Astrocyte of the cerebellum (primary cell): ENCODE measurements at regions not wholly inside any gene's neighbourhood (a gene's known extent, or its start where the extent isn't known, plus 50 kb on each side); places are given as distances from the start of the nearest gene placed in this dataset.
"Not testable (repeated sequence)": the region's sequence is repeated elsewhere in the genome, so short reads cannot be mapped to it uniquely, and the experiment has no call there.

ENCODE experiments used
- DNase-seq: peaks from one replicate; pipeline ENCODE4 v3.0.0-alpha.2; 2011; ENCODE audit warnings: low read depth
- H3K4me3 ChIP-seq: 2 replicates; pipeline ENCODE4 v1.5.1; 2011; ENCODE audit warnings: mild to moderate bottlenecking, low read depth, low read length, moderate library complexity
- in situ Hi-C: cut with HindIII; loops from 2 replicates; pipeline ENCODE4 v1.10.0; 2017; ENCODE audit warnings: low sequenced_read_pairs
- TF ChIP-seq, protein P1 (sequence below): IDR thresholded peaks from 2 replicates; pipeline ENCODE4 v1.5.1; 2012; ENCODE audit warnings: low read length, low read depth, moderate library complexity, mild to moderate bottlenecking; ENCODE audit errors: missing control alignments

- no peak overlapping the region for H3K4me3 ChIP-seq
- in situ Hi-C loops = no loop called here
- DNase-seq = no peak
- TF ChIP-seq, protein P1, sequence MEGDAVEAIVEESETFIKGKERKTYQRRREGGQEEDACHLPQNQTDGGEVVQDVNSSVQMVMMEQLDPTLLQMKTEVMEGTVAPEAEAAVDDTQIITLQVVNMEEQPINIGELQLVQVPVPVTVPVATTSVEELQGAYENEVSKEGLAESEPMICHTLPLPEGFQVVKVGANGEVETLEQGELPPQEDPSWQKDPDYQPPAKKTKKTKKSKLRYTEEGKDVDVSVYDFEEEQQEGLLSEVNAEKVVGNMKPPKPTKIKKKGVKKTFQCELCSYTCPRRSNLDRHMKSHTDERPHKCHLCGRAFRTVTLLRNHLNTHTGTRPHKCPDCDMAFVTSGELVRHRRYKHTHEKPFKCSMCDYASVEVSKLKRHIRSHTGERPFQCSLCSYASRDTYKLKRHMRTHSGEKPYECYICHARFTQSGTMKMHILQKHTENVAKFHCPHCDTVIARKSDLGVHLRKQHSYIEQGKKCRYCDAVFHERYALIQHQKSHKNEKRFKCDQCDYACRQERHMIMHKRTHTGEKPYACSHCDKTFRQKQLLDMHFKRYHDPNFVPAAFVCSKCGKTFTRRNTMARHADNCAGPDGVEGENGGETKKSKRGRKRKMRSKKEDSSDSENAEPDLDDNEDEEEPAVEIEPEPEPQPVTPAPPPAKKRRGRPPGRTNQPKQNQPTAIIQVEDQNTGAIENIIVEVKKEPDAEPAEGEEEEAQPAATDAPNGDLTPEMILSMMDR = no peak
These were observed 641.5 kb upstream of the CDH10 start for GRCh38 chr5:25286319-25286718.

GRCh38 chr5:25285136-25285535 is 640.4 kb upstream of the CDH10 start:
- no peak overlapping the region for H3K4me3 ChIP-seq
- in situ Hi-C loops = no loop called here
- TF ChIP-seq, protein P1 = no peak
- DNase-seq = no peak

DNA sequence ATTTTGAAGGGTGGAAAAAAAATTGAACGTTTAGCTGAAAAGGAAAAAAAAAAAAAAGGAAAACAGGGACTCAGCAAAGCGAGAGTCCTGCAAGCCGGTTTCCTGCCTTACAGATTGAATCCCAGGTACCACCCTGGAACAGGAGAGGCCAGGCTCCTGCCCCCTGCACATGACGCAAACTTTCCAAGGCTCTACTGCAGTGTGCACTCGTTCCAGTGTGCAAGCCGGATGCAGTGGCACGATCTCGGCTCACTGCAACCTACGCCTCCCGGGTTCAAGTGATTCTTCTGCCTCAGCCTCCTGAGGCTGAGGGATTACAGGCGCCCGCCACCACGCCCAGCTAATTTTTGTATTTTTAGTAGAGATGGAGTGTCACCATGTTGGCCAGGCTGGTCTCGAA is 618.7 kb upstream of the CDH10 start:
- in situ Hi-C loops, DNase-seq, H3K4me3 ChIP-seq: not testable (repeated sequence)

GRCh38 chr5:25262221-25262620 is 617.4 kb upstream of the CDH10 start:
- DNase-seq = no peak
- TF ChIP-seq, protein P1 = no peak
- in situ Hi-C loops = no loop called here
- H3K4me3 ChIP-seq = no peak overlapping the region

DNA sequence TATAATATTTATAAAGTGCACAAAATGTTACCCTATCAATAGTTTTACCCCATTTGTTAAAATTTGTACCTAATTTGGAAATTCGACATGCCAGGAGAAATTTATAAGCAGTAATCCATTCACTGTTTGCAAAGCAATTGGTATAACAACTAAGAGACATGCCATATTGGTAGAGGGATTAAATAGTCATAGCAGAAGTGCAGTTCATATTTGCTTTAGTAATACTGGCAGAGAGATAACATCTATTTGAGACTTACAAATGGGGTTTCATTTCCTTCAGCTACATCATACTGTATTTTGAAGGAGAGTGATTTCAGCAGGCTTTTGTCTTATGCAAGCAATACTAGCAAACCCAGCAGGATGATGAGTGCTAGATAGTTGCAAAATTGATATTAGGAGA is 610.4 kb upstream of the CDH10 start:
- no peak overlapping the region for H3K4me3 ChIP-seq
- in situ Hi-C loops = no loop called here
- TF ChIP-seq, protein P1 = no peak
- DNase-seq = no peak

- TF ChIP-seq, protein P1 = no peak
- no peak overlapping the region for H3K4me3 ChIP-seq
- in situ Hi-C loops = no loop called here
- DNase-seq = no peak
These were observed 597.2 kb upstream of the CDH10 start for GRCh38 chr5:25241981-25242380.

DNA sequence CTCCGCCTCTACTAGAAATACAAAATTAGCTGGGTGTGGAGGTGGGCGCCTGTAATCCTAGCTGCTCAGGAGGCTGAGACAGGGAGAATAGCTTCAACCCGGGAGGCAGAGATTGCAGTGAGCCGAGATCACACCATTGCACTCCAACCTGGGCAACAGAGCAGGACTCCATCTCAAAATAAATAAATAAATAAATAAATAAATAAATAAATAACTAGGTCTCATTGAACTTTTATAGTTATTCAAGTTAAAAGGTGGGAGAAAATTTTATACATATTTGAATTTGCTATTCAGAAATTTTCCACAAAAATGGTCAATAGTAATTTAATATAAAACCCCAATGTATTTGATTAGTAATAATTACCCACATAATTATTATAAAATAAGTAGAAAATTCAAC is 593.9 kb upstream of the CDH10 start:
- DNase-seq, H3K4me3 ChIP-seq, in situ Hi-C loops: not testable (repeated sequence)

GRCh38 chr5:25224316-25224982 is 579.7 kb upstream of the CDH10 start:
- in situ Hi-C loops = no loop called here
- TF ChIP-seq, protein P1 = no peak

GRCh38 chr5:25199902-25200301 is 555.1 kb upstream of the CDH10 start:
- DNase-seq, in situ Hi-C loops, H3K4me3 ChIP-seq: not testable (repeated sequence)

More at GRCh38 chr5:25224316-25224982, 579.7 kb upstream of the CDH10 start:
- DNase-seq = no peak
- H3K4me3 ChIP-seq = no peak overlapping the region
